ENCODE measurements at regions not wholly inside any gene's neighbourhood (a gene's known extent, or its start where the extent isn't known, plus 50 kb on each side); places are given as distances from the start of the nearest gene placed in this dataset.

GRCh38 chr2:66693076-66693965, 258.4 kb downstream of the MEIS1 start:
- no peaks in the 10 kb centered on the region for H3K27me3 ChIP-seq (replicated peaks in 1 of 4; ENCODE audit: control extremely low read depth in 1 of 4, control insufficient read depth in 3 of 4, insufficient read depth in 4 of 4, low read length in 3 of 4)
- POLR2A ChIA-PET = no interaction called here
- CTCF ChIA-PET = no interaction called here
- intact Hi-C loops (cut with micrococcal nuclease) = no loop called here
- H3K36me3 ChIP-seq (replicated peaks in 1 of 2; ENCODE audit: control extremely low read depth in 1 of 2, control insufficient read depth in 1 of 2, extremely low read depth in 1 of 2, insufficient read depth in 2 of 2, low read length in 1 of 2) = no peaks in the 10 kb centered on the region
- DNase-seq (no peak), ATAC-seq (ENCODE audit: low read depth) (no peak)
- no peaks in the 10 kb centered on the region for H3K4me1 ChIP-seq (ENCODE audit: control insufficient read depth in 2 of 2, insufficient read depth in 2 of 2, low read length in 2 of 2)
- no peak overlapping the region for H3K27ac ChIP-seq (ENCODE audit: low read length in 2 of 2)
- H3K27me3 Mint-ChIP-seq = no peaks in the 10 kb centered on the region
- WGBS (ENCODE audit: insufficient coverage) = 80% methylated on average over 1 of the region's 4 CpGs
- H3K9me3 ChIP-seq (ENCODE audit: control extremely low read depth in 1 of 3, control insufficient read depth in 2 of 3, insufficient read depth in 1 of 3, low read length in 2 of 3) = no peaks in the 10 kb centered on the region
- H3K79me2 ChIP-seq (ENCODE audit: control insufficient read depth, insufficient read depth, low read length) = no peaks in the 10 kb centered on the region
- no peak overlapping the region for H3K27ac Mint-ChIP-seq
- no peak overlapping the region for H3K4me3 ChIP-seq (ENCODE audit: control extremely low read depth in 1 of 5, extremely low read depth in 1 of 5, insufficient read depth in 1 of 5, low read depth in 2 of 5, low read length in 4 of 5)
- no peak overlapping the region for H3K9ac ChIP-seq (ENCODE audit: low read length)
- H3K4me1 Mint-ChIP-seq = no peaks in the 10 kb centered on the region
- H3K4me2 ChIP-seq (replicated peaks; ENCODE audit: low read depth, low read length, poor library complexity, severe bottlenecking) = no peak overlapping the region
- no peak overlapping the region for H2AFZ ChIP-seq (ENCODE audit: insufficient read depth, low read depth, low read length, poor library complexity, severe bottlenecking)
- no peaks in the 10 kb centered on the region for H3K9me3 Mint-ChIP-seq (ENCODE audit: insufficient read depth)
- H4K20me1 ChIP-seq (ENCODE audit: control insufficient read depth, insufficient read depth, low read length, poor library complexity, severe bottlenecking) = no peaks in the 10 kb centered on the region
- no peak for TF ChIP-seq EZH2 (IDR thresholded peaks at IDR 0.05; ENCODE audit: borderline replicate concordance, insufficient read depth, low read depth, low read length, poor library complexity, severe bottlenecking)
- TF ChIP-seq CTCF (IDR thresholded peaks at IDR 0.05) = no peak
- H3K4me3 Mint-ChIP-seq = no peak overlapping the region

GRCh38 chr2:66694087-66694860, 259.3 kb downstream of the MEIS1 start:
- CTCF ChIA-PET = no interaction called here
- 86% methylated on average over 2 of the region's 4 CpGs for WGBS (ENCODE audit: insufficient coverage)

More at GRCh38 chr2:66694087-66694860, 259.3 kb downstream of the MEIS1 start:
- Histone ChIP-seq H3K4me1 (ENCODE audit: control insufficient read depth in 2 of 2, insufficient read depth in 2 of 2, low read length in 2 of 2) (no peaks in the 10 kb centered on the region), H3K79me2 (ENCODE audit: control insufficient read depth, insufficient read depth, low read length) (no peaks in the 10 kb centered on the region), H2AFZ (ENCODE audit: insufficient read depth, low read depth, low read length, poor library complexity, severe bottlenecking) (no peak overlapping the region), H3K27me3 (replicated peaks in 1 of 4; ENCODE audit: control extremely low read depth in 1 of 4, control insufficient read depth in 3 of 4, insufficient read depth in 4 of 4, low read length in 3 of 4) (no peaks in the 10 kb centered on the region), H3K4me2 (replicated peaks; ENCODE audit: low read depth, low read length, poor library complexity, severe bottlenecking) (no peak overlapping the region), H3K36me3 (replicated peaks in 1 of 2; ENCODE audit: control extremely low read depth in 1 of 2, control insufficient read depth in 1 of 2, extremely low read depth in 1 of 2, insufficient read depth in 2 of 2, low read length in 1 of 2) (no peaks in the 10 kb centered on the region), H3K27ac (ENCODE audit: low read length in 2 of 2) (no peak overlapping the region), H3K9me3 (ENCODE audit: control extremely low read depth in 1 of 3, control insufficient read depth in 2 of 3, insufficient read depth in 1 of 3, low read length in 2 of 3) (no peaks in the 10 kb centered on the region), H4K20me1 (ENCODE audit: control insufficient read depth, insufficient read depth, low read length, poor library complexity, severe bottlenecking) (no peaks in the 10 kb centered on the region), H3K9ac (ENCODE audit: low read length) (no peak overlapping the region), H3K4me3 (ENCODE audit: control extremely low read depth in 1 of 5, extremely low read depth in 1 of 5, insufficient read depth in 1 of 5, low read depth in 2 of 5, low read length in 4 of 5) (no peak overlapping the region)
- TF ChIP-seq EZH2 (IDR thresholded peaks at IDR 0.05; ENCODE audit: borderline replicate concordance, insufficient read depth, low read depth, low read length, poor library complexity, severe bottlenecking) = no peak
- POLR2A ChIA-PET = no interaction called here
- Mint-ChIP-seq H3K27ac (no peak overlapping the region), H3K9me3 (ENCODE audit: insufficient read depth) (no peaks in the 10 kb centered on the region), H3K4me3 (no peak overlapping the region), H3K4me1 (no peaks in the 10 kb centered on the region), H3K27me3 (no peaks in the 10 kb centered on the region)
- DNase-seq (no peak), ATAC-seq (ENCODE audit: low read depth) (no peak)
- intact Hi-C loops (cut with micrococcal nuclease) = no loop called here
